H1 (cell line): ENCODE measurements at regions not wholly inside any gene's neighbourhood (a gene's known extent, or its start where the extent isn't known, plus 50 kb on each side); places are given as distances from the start of the nearest gene placed in this dataset.

Source experiments
- CTCF ChIA-PET: fragments of 300-600 bp; sonication (Branson Sonifier 250); formaldehyde crosslinking; loops from one replicate; lab custom pipeline; 2021; ENCODE audit not compliant: partially characterized antibody; lab: Charles Lee
- POLR2A ChIA-PET: fragments of 300-600 bp; sonication (Branson Sonifier 250); formaldehyde crosslinking; loops from one replicate; lab custom pipeline; 2021; ENCODE audit warnings: inconsistent platforms; ENCODE audit not compliant: partially characterized antibody; lab: Charles Lee
- DNase-seq, 2 experiments: peaks; one replicate each; pipeline versions ENCODE4 v3.0.0 to v3.0.0-alpha.2; 2010 to 2022; ENCODE audit warnings: low spot score in 2 of 2, low read depth in 1 of 2, mixed read lengths in 1 of 2
- FAIRE-seq: peaks from 2 replicates; lab custom pipeline; 2011; peaks lifted over from hg19 to GRCh38; lab: Jason Lieb, UNC
- H2AFZ ChIP-seq: 2 replicates; pipeline ENCODE4 v1.8.1; 2012; ENCODE audit warnings: low read length, inconsistent platforms
- H2AK5ac ChIP-seq: 2 replicates; pipeline ENCODE4 v1.6.1; 2013; ENCODE audit warnings: low read depth, low read length
- H2BK120ac ChIP-seq: replicated peaks from 2 replicates; pipeline ENCODE3; 2013; ENCODE audit warnings: low read depth, low read length, inconsistent platforms
- H2BK12ac ChIP-seq: 2 replicates; pipeline ENCODE4 v1.6.1; 2013; ENCODE audit warnings: low read depth, low read length
- H2BK15ac ChIP-seq: 2 replicates; pipeline ENCODE4 v1.6.1; 2013; ENCODE audit warnings: low read length
- H2BK20ac ChIP-seq: 2 replicates; pipeline ENCODE4 v1.6.1; 2013; ENCODE audit warnings: low read length
- H2BK5ac ChIP-seq: 2 replicates; pipeline ENCODE4 v1.6.1; 2013; ENCODE audit warnings: low read depth, low read length
- H3K14ac ChIP-seq: 2 replicates; pipeline ENCODE4 v1.6.1; 2013; ENCODE audit warnings: inconsistent platforms; ENCODE audit not compliant: insufficient read length
- H3K18ac ChIP-seq: 2 replicates; pipeline ENCODE4 v1.6.1; 2013; ENCODE audit warnings: low read length; ENCODE audit errors: extremely low read depth
- H3K23ac ChIP-seq: 2 replicates; pipeline ENCODE4 v1.6.1; 2013; ENCODE audit warnings: inconsistent platforms; ENCODE audit not compliant: insufficient read length
- H3K23me2 ChIP-seq: 2 replicates; pipeline ENCODE4 v1.6.1; 2013; ENCODE audit warnings: low read depth, low read length
- H3K27ac ChIP-seq: 2 replicates; pipeline ENCODE4 v1.6.1; 2011; ENCODE audit warnings: low read depth, low read length, inconsistent platforms
- H3K27me3 ChIP-seq, 4 experiments: replicated peaks in 1 of 4; 1 replicate in 1 of 4; 2 replicates in 3 of 4; pipeline versions ENCODE4 v1.6.1 to v1.8.1; 2011 to 2013; ENCODE audit warnings: low read length in 3 of 4, mild to moderate bottlenecking in 3 of 4, inconsistent platforms in 2 of 4, mixed read lengths in 2 of 4, moderate library complexity in 1 of 4; ENCODE audit not compliant: control insufficient read depth in 3 of 4, insufficient read depth in 3 of 4; ENCODE audit errors: extremely low read depth in 1 of 4
- H3K36me3 ChIP-seq, 4 experiments: 2 replicates each; pipeline versions ENCODE4 v1.6.1 to v1.8.1; 2011 to 2013; ENCODE audit warnings: mild to moderate bottlenecking in 4 of 4, low read length in 3 of 4, moderate library complexity in 2 of 4, control low read depth in 1 of 4, inconsistent platforms in 1 of 4; ENCODE audit not compliant: insufficient read depth in 4 of 4, control insufficient read depth in 2 of 4
- H3K4ac ChIP-seq: replicated peaks from 2 replicates; pipeline ENCODE3; 2013; ENCODE audit warnings: low read length, low read depth, mixed read lengths, inconsistent platforms; ENCODE audit not compliant: insufficient read length
- H3K4me1 ChIP-seq, 4 experiments: replicated peaks in 1 of 4; 1 replicate in 1 of 4; 2 replicates in 3 of 4; pipeline versions ENCODE4 v1.6.1 to v1.8.1; 2011 to 2013; ENCODE audit warnings: low read length in 3 of 4, inconsistent platforms in 2 of 4, mixed read lengths in 1 of 4; ENCODE audit not compliant: insufficient read depth in 4 of 4, control insufficient read depth in 3 of 4
- H3K4me2 ChIP-seq, 2 experiments: 2 replicates each; pipeline versions ENCODE4 v1.6.1 to v1.8.1; 2011 to 2013; ENCODE audit warnings: low read depth in 2 of 2, low read length in 2 of 2, control low read depth in 1 of 2, inconsistent platforms in 1 of 2, mild to moderate bottlenecking in 1 of 2; ENCODE audit not compliant: insufficient read depth in 1 of 2
- H3K4me3 ChIP-seq, 4 experiments: fragments of 200-600, 300-600 bp in 1 of 4; sonication (generic), shearing (Covaris generic), sonication (Bioruptor Twin) in 1 of 4; 2 replicates each; pipeline versions ENCODE4 v1.5.1 to v1.8.1; 2011 to 2016; ENCODE audit warnings: low read length in 4 of 4, low read depth in 3 of 4, control low read depth in 2 of 4, inconsistent platforms in 2 of 4, mild to moderate bottlenecking in 2 of 4, mixed read lengths in 1 of 4, moderate library complexity in 1 of 4; ENCODE audit not compliant: insufficient read depth in 2 of 4; ENCODE audit errors: extremely low read depth in 1 of 4
- H3K56ac ChIP-seq: replicated peaks from 2 replicates; pipeline ENCODE3; 2013; ENCODE audit warnings: low read depth, mild to moderate bottlenecking, mixed read lengths, low read length, inconsistent platforms; ENCODE audit not compliant: insufficient read length
- H3K79me1 ChIP-seq: 2 replicates; pipeline ENCODE4 v1.6.1; 2013; ENCODE audit warnings: low read depth, low read length, control low read depth
- H3K79me2 ChIP-seq, 2 experiments: 2 replicates each; pipeline versions ENCODE4 v1.6.1 to v1.8.1; 2012 to 2013; ENCODE audit warnings: low read length in 2 of 2, mild to moderate bottlenecking in 2 of 2, inconsistent platforms in 1 of 2; ENCODE audit not compliant: insufficient read depth in 2 of 2, control insufficient read depth in 1 of 2
- H3K9ac ChIP-seq, 4 experiments: replicated peaks in 1 of 4; 1 replicate in 1 of 4; 2 replicates in 3 of 4; pipeline versions ENCODE4 v1.6.1 to v1.8.1; 2011 to 2013; ENCODE audit warnings: low read depth in 3 of 4, low read length in 3 of 4, control low read depth in 2 of 4, mild to moderate bottlenecking in 2 of 4, moderate library complexity in 2 of 4, inconsistent platforms in 1 of 4; ENCODE audit errors: extremely low read depth in 1 of 4
- H3K9me3 ChIP-seq, 2 experiments: 2 replicates each; pipeline versions ENCODE4 v1.6.1 to v1.8.1; 2012 to 2013; ENCODE audit warnings: mild to moderate bottlenecking in 2 of 2, moderate library complexity in 2 of 2, control low read depth in 1 of 2, inconsistent platforms in 1 of 2, low read depth in 1 of 2, low read length in 1 of 2, mixed read lengths in 1 of 2; ENCODE audit not compliant: insufficient read depth in 2 of 2
- H4K20me1 ChIP-seq, 2 experiments: replicated peaks in 1 of 2; 2 replicates each; pipeline versions ENCODE3 to v1.8.1; 2011 to 2013; ENCODE audit warnings: inconsistent platforms in 2 of 2, low read length in 2 of 2, mild to moderate bottlenecking in 1 of 2; ENCODE audit not compliant: insufficient read depth in 2 of 2, control insufficient read depth in 1 of 2
- H4K5ac ChIP-seq: 2 replicates; pipeline ENCODE4 v1.6.1; 2013; ENCODE audit warnings: low read length, low read depth, mixed read lengths, inconsistent platforms; ENCODE audit not compliant: insufficient read length
- H4K8ac ChIP-seq: 2 replicates; pipeline ENCODE4 v1.8.0; 2013; ENCODE audit warnings: mild to moderate bottlenecking, moderate library complexity, low read length, inconsistent platforms; ENCODE audit not compliant: insufficient read depth; ENCODE audit errors: extremely low read depth
- H4K91ac ChIP-seq: replicated peaks from 2 replicates; pipeline ENCODE3; 2013; ENCODE audit warnings: low read length, mixed read lengths, inconsistent platforms; ENCODE audit not compliant: insufficient read length
- BRCA1 ChIP-seq: IDR thresholded peaks from 2 replicates; pipeline ENCODE4 v1.6.1; 2012; ENCODE audit warnings: low read depth, low read length, improper control_type of control experiment
- CBX5 ChIP-seq: fragments of 300-800, 300-1000 bp; sonication (generic); IDR thresholded peaks from 2 replicates; pipeline ENCODE4 v1.7.1; 2016; ENCODE audit warnings: antibody characterized with exemption, low read length, low read depth
- EZH2 ChIP-seq: fragments of 200-600 bp; sonication (generic); IDR thresholded peaks from 2 replicates; pipeline ENCODE4 v1.7.1; 2012; ENCODE audit warnings: low read depth, mild to moderate bottlenecking, moderate library complexity, low read length, inconsistent platforms; ENCODE audit not compliant: severe bottlenecking
- GTF2F1 ChIP-seq: IDR thresholded peaks from 2 replicates; pipeline ENCODE4 v1.6.1; 2012; ENCODE audit warnings: low read depth, low read length, improper control_type of control experiment, borderline replicate concordance
- JUND ChIP-seq: IDR thresholded peaks from 2 replicates; pipeline ENCODE4 v1.6.1; 2011; ENCODE audit warnings: mild to moderate bottlenecking, improper control_type of control experiment, low read length
- RAD21 ChIP-seq, 2 experiments: IDR thresholded peaks in 1 of 2; conservative IDR thresholded peaks in 1 of 2; 2 replicates each; pipeline ENCODE4 v1.6.1; 2011; ENCODE audit warnings: low read depth in 2 of 2, low read length in 2 of 2, improper control_type of control experiment in 1 of 2, inconsistent platforms in 1 of 2, mild to moderate bottlenecking in 1 of 2, moderate library complexity in 1 of 2
- SIN3A ChIP-seq, 2 experiments: IDR thresholded peaks in 1 of 2; conservative IDR thresholded peaks in 1 of 2; 2 replicates each; pipeline ENCODE4 v1.6.1; 2011 to 2012; ENCODE audit warnings: low read length in 2 of 2, improper control_type of control experiment in 1 of 2, low read depth in 1 of 2, mild to moderate bottlenecking in 1 of 2
- SRF ChIP-seq: IDR thresholded peaks from 2 replicates; pipeline ENCODE4 v1.6.1; 2011; ENCODE audit warnings: mild to moderate bottlenecking, low read depth, low read length, moderate library complexity
- TBP ChIP-seq: IDR thresholded peaks from 2 replicates; pipeline ENCODE4 v1.6.1; 2011; ENCODE audit warnings: low read depth, low read length, improper control_type of control experiment
- TEAD4 ChIP-seq: IDR thresholded peaks from 2 replicates; pipeline ENCODE4 v1.6.1; 2012; ENCODE audit warnings: low read depth, low read length, inconsistent platforms, mixed read lengths
- WGBS, 2 experiments: shearing (Covaris generic) in 1 of 2; methylation state at CpG; one replicate each; pipeline versions ENCODE4 v1.1.6 to v1.1.7; 2013 to 2015; ENCODE audit warnings: low lambda C conversion rate in 2 of 2, mixed read lengths in 2 of 2, inconsistent platforms in 1 of 2, low coverage in 1 of 2, missing lambda C conversion rate in 1 of 2; ENCODE audit not compliant: insufficient replicate concordance in 2 of 2, insufficient coverage in 1 of 2, insufficient read length in 1 of 2; ENCODE audit errors: extremely low coverage in 1 of 2, missing lambda C conversion rate in 1 of 2; 5-methylcytosine and 5-hydroxymethylcytosine counted together

- Histone ChIP-seq H3K4me1 (peaks cover 11 to 30% (median 27%) of the 10 kb centered on the region in 4 experiments), H3K23ac (no peak overlapping the region), H3K4ac (no peak overlapping the region), H2BK12ac (no peak overlapping the region; the same call in 1 of the 2 replicates), H4K91ac (peak overlapping the region; percentile 75), H2AK5ac (no peak overlapping the region; the same call in 1 of the 2 replicates), H2BK5ac (peak overlapping the region; percentile 50; the same call in 1 of the 2 replicates), H3K4me2 (peak overlapping the region; percentile 21 to 41; a peak in 3 of 4 replicates), H2BK15ac (peak overlapping the region; percentile 95; the same call in 1 of the 2 replicates), H3K9me3 (no peaks in the 10 kb centered on the region), H2BK120ac (peak overlapping the region; percentile 75), H3K23me2 (no peaks in the 10 kb centered on the region; the same call in 1 of the 2 replicates), H3K79me1 (no peaks in the 10 kb centered on the region), H2AFZ (no peak overlapping the region), H3K27me3 (peaks cover 0 to 8% (median 2%) of the 10 kb centered on the region in 4 experiments; a peak in 2 of 7 replicates), H3K14ac (no peak overlapping the region), H3K18ac (peak overlapping the region; percentile 42), H3K56ac (no peak overlapping the region), H2BK20ac (peak overlapping the region; percentile 94; the same call in 1 of the 2 replicates), H4K20me1 (no peaks in the 10 kb centered on the region), H3K79me2 (no peaks in the 10 kb centered on the region), H4K5ac (no peak overlapping the region), H4K8ac (peak overlapping the region; percentile 46; the same call in 1 of the 2 replicates), H3K9ac (no peak overlapping the region), H3K4me3 (no peak overlapping the region), H3K36me3 (no peaks in the 10 kb centered on the region), H3K27ac (no peak overlapping the region)
- ChIA-PET POLR2A (interaction anchor here (1.5 to 2.5 kb wide), 2 partner anchors 14 to 108 kb away, joined by 5 to 12 read pairs; partner anchors contain the start of gene ERCC6L2), CTCF (interaction anchor here (0.6 to 1.7 kb wide), 7 partner anchors 9 to 469 kb away, joined by 3 to 5 read pairs (median 3); no protein-coding TSS in a partner anchor)
- TF ChIP-seq CBX5 = no peak
- TF ChIP-seq GTF2F1 = no peak
- TF ChIP-seq TBP = no peak
- TF ChIP-seq SRF = no peak
- TF ChIP-seq SIN3A (conservative IDR thresholded peaks at IDR 0.05 in 1 of 2, IDR thresholded peaks at IDR 0.05 in 1 of 2; ENCODE audit: low read depth in 1 of 2, low read length in 2 of 2) = no peak
- no peak for TF ChIP-seq BRCA1
- no peak for TF ChIP-seq JUND
- 0 out of 2 replicates have a peak, but pooled peaks have one; percentile 39 for TF ChIP-seq TEAD4
- TF ChIP-seq EZH2 = no peak
- peak in 1 of 2 experiments; percentile 25; a peak in 1 of 4 replicates for TF ChIP-seq RAD21 (IDR thresholded peaks at IDR 0.05 in 1 of 2, conservative IDR thresholded peaks at IDR 0.05 in 1 of 2; ENCODE audit: low read depth in 2 of 2, low read length in 2 of 2)
- 47% methylated on average over 4 of the region's 4 CpGs; no CpG with 5 or more reads in 1 of the 2 experiments for WGBS, 2 experiments
- DNase-seq (peak in 1 of 2 experiments; percentile 33), FAIRE-seq (peak; percentile 75)
Measured at GRCh38 chr9:95766906-95767305, 108.6 kb upstream of the ERCC6L2 start.
